ES-I3 (cell line): ENCODE measurements at regions not wholly inside any gene's neighbourhood (a gene's known extent, or its start where the extent isn't known, plus 50 kb on each side); places are given as distances from the start of the nearest gene placed in this dataset.

Source experiments
- H3K36me3 ChIP-seq: 2 replicates; pipeline ENCODE4 v1.6.1; 2013; ENCODE audit warnings: mild to moderate bottlenecking, low read length, control low read depth, moderate library complexity; ENCODE audit not compliant: insufficient read depth
- H3K4me1 ChIP-seq: 2 replicates; pipeline ENCODE4 v1.6.1; 2013; ENCODE audit warnings: mild to moderate bottlenecking, control low read depth, low read length; ENCODE audit not compliant: insufficient read depth
- H3K9ac ChIP-seq: 2 replicates; pipeline ENCODE4 v1.6.1; 2013; ENCODE audit warnings: low read depth, mild to moderate bottlenecking, low read length, moderate library complexity
- H3K9me3 ChIP-seq: 2 replicates; pipeline ENCODE4 v1.6.1; 2013; ENCODE audit warnings: mild to moderate bottlenecking, low read length, moderate library complexity; ENCODE audit not compliant: control insufficient read depth, insufficient read depth

DNA sequence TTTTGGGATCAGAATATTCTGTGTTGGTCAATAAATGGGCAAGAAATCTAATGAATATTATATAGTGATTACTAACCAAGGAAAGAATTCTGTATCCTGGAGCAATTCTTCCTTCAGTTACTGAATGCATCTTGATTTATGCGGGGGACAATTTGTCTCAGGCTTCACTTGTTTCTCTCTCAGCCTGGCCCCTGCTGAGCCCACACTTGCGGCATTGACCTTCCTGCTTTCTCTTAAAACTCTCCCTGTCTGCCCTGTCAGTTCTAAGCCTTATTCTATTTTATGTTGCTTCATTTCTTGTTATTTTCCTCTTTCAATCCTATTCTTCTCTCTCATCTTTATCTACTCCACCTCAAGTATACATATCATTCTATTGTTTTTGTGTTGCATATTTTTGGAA, 122.1 kb upstream of the TPK1 start:
- peaks cover 7% of the 10 kb centered on the region for H3K9me3 ChIP-seq
- H3K4me1 ChIP-seq, result peaks cover 5% of the 10 kb centered on the region; the same call in 1 of the 2 replicates
- no peak overlapping the region for H3K9ac ChIP-seq
- no peaks in the 10 kb centered on the region for H3K36me3 ChIP-seq

GRCh38 chr7:144955422-144955821, 119.6 kb upstream of the TPK1 start:
- H3K36me3 ChIP-seq, result no peaks in the 10 kb centered on the region
- peaks cover 13% of the 10 kb centered on the region for H3K9me3 ChIP-seq
- no peak overlapping the region for H3K9ac ChIP-seq
- peaks cover 5% of the 10 kb centered on the region; the same call in 1 of the 2 replicates for H3K4me1 ChIP-seq

GRCh38 chr7:144941127-144941526, 105.3 kb upstream of the TPK1 start:
- H3K36me3 ChIP-seq, result no peaks in the 10 kb centered on the region
- H3K9me3 ChIP-seq, result no peaks in the 10 kb centered on the region
- no peaks in the 10 kb centered on the region for H3K4me1 ChIP-seq
- no peak overlapping the region for H3K9ac ChIP-seq

DNA sequence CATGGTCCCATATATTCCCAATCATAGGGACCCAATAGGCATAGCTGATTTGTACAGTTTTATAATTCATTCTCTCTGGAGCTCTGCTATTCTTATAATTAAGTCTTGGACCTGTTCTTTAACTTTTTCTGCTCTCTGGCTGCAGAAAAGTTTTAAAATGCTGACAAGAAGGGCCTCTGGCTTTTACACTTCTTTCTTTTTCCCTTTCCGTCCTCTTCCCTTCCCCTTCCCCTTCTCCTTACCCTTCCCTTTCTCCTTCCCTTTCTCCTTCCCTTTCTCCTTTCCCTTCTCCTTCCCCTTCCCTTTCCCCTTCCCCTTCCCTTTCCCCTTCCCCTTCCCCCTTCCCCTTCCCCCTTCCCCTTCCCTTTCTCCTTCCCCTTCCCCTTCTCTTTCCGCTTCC, 101.3 kb upstream of the TPK1 start:
- Histone ChIP-seq H3K4me1 (no peaks in the 10 kb centered on the region), H3K9me3 (no peaks in the 10 kb centered on the region; the same call in 1 of the 2 replicates), H3K36me3 (no peaks in the 10 kb centered on the region), H3K9ac (no peak overlapping the region)

GRCh38 chr7:144936314-144936713, 100.5 kb upstream of the TPK1 start:
- Histone ChIP-seq H3K9me3 (no peaks in the 10 kb centered on the region; the same call in 1 of the 2 replicates), H3K36me3 (no peaks in the 10 kb centered on the region), H3K9ac (no peak overlapping the region), H3K4me1 (no peaks in the 10 kb centered on the region)

GRCh38 chr7:144910411-144910810, 74.6 kb upstream of the TPK1 start:
- Histone ChIP-seq H3K9me3 (no peaks in the 10 kb centered on the region), H3K9ac (no peak overlapping the region), H3K4me1 (no peaks in the 10 kb centered on the region; the same call in 1 of the 2 replicates), H3K36me3 (no peaks in the 10 kb centered on the region)

DNA sequence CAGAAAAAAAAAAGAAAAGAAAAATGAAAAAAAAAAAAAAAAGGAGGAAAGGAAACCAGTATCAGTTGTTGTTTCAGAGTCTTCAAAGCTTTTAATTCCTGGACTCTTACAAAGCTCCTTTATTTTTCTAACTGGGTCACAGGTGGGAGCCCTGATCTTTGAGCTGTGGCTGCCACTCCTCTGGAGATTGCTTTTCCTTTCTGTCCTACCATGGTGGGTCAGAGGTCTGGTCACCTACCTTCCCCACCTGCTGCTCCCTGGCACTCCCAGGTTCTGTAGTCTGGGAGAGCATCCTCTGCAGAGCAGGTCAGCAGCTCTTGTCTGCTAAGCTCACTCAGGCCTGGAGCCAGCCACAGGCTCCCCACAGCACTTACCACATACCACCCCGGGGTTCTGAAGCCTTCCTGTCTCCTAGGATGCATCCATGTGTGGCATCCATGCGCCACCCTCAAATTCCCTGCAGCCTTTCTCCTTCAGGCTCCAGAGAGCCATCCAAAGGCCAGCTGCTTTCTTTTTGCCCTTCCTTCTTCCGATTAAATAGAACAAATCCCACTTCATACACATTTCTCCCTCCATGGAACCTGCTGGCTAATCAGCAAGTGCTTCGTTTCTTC, 73.2 kb upstream of the TPK1 start:
- no peaks in the 10 kb centered on the region for H3K36me3 ChIP-seq
- H3K4me1 ChIP-seq, result no peaks in the 10 kb centered on the region; the same call in 1 of the 2 replicates
- H3K9ac ChIP-seq, result no peak overlapping the region
- H3K9me3 ChIP-seq, result no peaks in the 10 kb centered on the region

DNA sequence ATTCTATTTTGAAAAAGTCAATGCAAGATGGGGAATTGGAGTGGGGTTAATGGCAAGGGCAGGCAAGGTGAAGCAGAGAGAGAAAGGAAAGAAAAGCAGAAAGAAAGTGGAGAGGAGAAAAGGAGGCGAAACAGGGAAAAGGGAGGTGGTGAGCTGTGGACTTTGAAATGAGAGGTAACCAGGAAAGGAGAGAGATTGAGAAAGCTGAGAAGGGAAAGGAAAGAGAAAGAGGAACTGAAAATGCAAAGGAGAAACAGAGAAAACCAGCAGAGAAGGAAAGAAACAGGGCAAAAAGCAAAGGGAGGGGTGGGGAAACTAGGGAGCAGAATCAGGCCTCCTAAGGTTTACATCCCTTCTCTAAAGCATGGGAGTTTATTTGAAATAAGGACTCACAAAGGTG, 72.5 kb upstream of the TPK1 start:
- Histone ChIP-seq H3K9me3 (no peaks in the 10 kb centered on the region), H3K36me3 (no peaks in the 10 kb centered on the region), H3K9ac (no peak overlapping the region), H3K4me1 (no peaks in the 10 kb centered on the region; the same call in 1 of the 2 replicates)

GRCh38 chr7:144907577-144907976, 71.7 kb upstream of the TPK1 start:
- Histone ChIP-seq H3K9me3 (no peaks in the 10 kb centered on the region), H3K9ac (no peak overlapping the region), H3K36me3 (no peaks in the 10 kb centered on the region), H3K4me1 (no peaks in the 10 kb centered on the region; the same call in 1 of the 2 replicates)

DNA sequence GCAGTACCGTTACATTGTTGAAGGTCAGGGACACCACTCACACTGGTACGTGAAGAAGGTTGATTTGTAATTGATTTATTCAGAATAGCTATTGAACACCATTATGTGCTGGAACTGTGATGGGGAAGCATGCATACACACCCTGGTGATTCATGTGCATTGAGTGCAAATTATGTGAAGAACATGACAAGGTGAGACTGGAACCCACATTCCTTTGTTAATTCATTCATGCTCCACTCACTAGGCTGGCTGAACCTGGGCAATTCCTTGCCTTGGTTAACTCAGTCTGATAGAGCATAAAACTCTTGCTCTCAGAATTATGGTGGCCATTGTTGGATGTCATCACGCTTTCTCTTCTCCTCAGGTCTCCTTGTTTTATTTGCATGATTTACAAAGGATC, 67.3 kb upstream of the TPK1 start:
- H3K4me1 ChIP-seq, result no peaks in the 10 kb centered on the region; the same call in 1 of the 2 replicates
- no peaks in the 10 kb centered on the region for H3K36me3 ChIP-seq
- H3K9me3 ChIP-seq, result no peaks in the 10 kb centered on the region
- H3K9ac ChIP-seq, result no peak overlapping the region

DNA sequence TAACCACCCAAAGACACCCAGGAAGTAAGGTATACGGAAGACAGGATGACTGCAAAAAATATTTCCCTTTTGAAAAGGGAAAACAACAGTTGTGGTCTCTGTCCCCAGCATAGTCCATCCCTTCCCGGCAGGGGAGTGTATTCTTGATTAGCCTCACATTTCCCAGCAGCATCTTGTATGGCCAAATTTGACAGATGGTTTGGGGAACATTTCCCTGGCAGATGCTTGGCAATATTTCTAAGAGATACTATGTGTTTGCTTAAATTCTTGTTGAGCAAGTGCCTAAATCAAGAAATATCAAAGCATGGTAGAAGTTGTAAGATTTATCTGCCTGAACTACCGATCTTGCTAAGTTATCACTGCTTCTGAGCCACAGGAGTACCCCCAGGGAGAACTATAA, 56.9 kb upstream of the TPK1 start:
- H3K36me3 ChIP-seq, result no peaks in the 10 kb centered on the region
- H3K9me3 ChIP-seq, result no peaks in the 10 kb centered on the region
- H3K4me1 ChIP-seq, result no peaks in the 10 kb centered on the region
- no peak overlapping the region for H3K9ac ChIP-seq
